DMS153 (cell line): ENCODE measurements at regions not wholly inside any gene's neighbourhood (a gene's known extent, or its start where the extent isn't known, plus 50 kb on each side); places are given as distances from the start of the nearest gene placed in this dataset.

ENCODE experiments used
- DNase-seq: peaks from one replicate; lab custom pipeline; 2025; lab: John Stamatoyannopoulos, UW

DNA sequence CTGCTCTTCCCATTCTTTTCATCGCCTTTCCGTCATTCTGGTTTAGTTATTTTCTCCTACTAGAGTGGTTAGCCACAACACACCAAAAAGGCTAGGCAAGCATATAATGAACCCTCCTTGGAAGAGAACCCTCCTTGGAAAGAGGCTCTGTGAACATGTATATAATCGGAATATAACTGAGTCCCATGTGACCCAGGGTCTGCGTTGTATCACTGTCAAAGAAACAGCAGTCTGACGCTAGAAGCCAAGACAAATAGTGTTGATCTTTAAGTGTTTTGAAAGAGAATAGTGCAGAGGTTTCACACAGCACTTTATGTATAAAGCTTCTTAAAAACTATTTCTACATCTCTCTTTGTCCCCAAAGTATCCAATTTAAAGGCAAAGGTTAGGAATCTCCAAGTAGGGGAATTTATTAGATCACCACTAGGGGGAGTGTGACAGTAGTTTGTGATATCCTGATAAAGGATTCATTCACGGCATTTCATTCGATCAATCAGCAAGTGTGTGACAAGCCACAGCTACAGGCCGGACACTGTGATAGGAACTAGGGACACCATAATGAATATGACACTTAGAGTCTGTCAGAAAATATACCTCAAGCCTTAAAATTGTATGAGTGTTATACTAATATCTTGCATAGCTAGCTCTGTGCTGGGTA lies 395.3 kb downstream of the CD109 start:
- DNase-seq = peak; percentile 31

DNA sequence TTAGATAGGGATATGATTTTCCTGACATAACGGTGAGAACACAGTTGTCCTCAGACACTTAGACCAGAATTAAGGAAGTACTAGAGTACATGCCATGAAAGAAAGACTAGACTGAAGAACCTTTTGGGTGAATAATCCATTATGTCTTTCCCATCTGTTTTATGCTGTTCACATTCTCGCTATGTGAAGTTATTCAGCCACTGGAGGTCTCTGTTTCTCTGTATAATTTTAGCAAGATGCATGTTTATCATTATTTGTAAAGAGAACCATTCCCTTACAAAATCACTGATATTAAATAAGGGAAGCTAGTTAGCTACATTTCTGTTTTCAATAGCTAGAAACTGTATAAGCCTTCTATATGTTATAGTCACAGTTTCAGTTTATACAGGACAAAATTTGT lies 391.9 kb downstream of the CD109 start:
- DNase-seq = no peak

DNA sequence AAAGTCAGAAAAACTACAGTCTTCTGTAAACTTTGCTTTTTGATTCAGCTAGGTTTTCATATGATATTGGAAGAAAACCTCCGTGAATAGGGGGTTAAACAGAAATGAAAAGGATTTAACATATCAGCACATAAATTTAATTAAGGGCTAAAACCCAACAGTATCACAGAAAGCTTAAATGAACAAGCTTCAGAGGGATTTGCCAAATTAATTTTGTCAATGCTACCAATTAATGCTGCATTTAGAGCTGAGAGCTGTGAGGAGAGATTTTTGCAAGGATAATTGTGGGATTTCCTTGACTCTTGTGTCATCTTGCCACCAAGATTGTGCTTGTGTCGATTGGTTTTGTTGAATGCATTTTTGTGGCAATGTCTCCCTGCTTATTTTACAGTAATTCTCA lies 379.9 kb downstream of the CD109 start:
- no peak for DNase-seq

DNA sequence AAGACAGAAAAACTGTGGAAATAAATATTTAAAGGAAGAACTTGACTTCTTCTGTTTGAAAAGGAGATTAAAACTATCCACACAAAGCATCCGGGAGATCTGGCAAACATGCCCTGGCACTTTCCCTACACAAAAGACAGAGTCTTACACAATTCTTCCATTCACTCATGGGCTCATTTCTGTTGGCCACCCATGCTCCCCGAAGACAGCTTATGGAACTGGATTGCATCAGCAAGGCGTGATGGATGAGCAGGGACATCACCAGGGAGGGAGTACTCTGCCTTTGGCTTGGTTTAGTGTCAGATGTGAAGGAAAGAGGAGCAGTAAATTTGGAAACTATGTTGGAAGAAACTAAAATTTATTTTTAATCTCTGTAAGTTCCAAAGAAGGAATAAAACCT lies 379.3 kb downstream of the CD109 start:
- no peak for DNase-seq

DNA sequence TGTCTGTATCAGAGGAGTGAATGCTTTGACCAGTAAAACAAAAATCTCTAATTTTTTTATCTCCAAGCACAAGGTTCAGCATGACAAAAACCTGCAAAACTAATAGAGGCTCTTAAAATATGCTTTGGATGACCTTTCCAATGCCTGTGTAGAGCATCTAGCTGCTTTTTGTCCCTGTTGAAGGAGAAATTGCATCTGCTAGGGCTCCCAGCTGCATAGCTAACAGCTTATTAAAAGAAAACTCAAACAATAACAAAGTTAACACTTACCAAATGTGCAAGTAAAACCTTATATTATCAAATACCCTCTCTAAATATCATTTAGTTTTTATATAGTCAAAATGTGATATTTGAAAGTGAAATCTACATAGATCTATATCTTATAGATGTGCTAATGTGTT lies 378.6 kb downstream of the CD109 start:
- DNase-seq = no peak

DNA sequence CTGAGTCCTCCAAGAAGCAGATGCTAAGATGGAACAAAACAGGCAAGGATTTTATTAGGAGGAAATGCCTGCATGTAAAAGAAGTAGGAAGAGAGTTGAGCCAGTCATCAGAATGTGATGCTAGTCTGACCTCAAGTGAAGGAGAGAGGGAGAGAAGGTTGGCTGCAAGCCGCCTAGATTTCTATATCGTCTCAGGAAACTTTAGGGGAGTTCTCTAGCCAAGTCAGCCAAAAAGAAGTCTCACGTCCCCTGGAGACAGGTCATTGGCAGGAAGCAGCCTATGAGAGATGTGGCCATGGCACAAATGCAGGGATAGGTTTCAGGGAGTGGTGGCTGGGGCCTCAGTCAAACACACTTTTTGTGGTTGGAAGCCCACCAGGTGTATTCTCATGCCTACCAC lies 378.0 kb downstream of the CD109 start:
- no peak for DNase-seq

DNA sequence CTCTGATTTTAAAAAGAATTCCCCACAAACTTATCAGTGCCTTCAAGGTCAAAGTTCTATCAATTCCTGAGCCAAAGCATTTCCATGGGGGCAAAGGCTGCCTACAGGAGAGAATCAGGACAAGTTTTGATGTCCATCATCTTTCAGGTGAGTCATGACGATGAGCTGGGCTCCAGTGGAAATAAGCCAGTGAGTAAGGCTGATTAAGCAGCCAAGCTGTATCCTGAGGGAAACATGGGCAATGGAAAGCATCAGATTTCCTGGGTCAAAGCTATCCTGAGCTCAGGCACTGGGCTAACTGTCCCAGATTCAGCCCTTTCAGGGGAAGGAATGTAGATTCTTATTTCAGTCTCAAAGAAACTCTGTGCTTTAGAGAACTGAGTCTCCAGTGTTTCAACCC lies 377.4 kb downstream of the CD109 start:
- no peak for DNase-seq

DNA sequence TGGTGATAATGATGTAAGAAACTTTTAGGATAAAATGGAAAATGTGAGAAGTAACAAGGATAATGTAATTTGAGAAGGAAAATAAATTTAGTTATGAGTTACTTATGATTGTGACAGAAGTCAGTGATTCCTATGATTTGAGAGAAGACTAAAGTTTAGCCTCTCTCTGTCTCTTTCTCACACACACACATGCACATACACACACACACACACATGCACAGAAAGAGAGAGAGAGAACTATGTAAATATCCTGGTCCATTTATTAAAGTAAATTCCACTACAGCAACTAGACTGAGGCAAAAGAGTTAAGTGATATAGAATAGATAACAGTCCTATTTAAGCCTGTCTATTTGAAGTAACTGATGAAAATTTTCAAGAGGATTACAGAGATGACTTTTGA lies 375.2 kb downstream of the CD109 start:
- no peak for DNase-seq

DNA sequence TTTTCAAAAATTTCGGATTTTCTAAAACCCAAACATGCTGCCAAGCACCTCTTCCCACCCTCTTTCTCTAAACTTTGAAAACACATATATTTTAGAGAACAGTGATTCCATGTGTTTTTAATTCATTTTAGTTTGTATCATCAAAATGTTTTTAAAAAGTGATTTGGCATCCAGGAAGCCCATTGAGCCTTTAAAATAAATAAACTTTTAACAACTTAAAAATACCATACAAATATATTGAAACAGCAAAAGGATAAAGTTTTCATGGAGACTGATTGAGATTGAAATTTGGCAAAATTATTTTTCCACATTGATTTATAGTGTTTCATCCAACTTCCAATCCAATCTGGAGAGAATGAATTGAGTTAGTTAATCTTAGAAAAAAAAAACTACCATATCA lies 374.7 kb downstream of the CD109 start:
- no peak for DNase-seq

DNA sequence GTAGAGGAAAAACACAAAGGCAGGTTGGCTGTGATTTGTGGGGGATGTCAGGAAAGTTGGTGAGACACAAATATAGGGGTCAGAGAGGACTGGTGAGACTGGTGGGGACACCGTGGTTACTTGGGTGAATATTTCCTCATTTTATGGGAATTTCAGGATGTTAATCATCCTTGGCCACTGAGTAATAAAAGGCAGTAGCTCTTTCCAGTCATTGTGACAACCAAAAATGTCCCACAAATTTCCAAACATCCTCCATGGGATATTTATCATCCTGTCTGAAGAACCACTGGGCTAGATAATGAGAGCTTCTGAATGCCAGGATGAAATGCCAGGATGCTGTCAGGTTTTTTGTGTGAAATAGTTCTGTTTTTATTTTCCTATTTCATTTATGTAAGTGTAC lies 374.1 kb downstream of the CD109 start:
- DNase-seq = no peak

DNA sequence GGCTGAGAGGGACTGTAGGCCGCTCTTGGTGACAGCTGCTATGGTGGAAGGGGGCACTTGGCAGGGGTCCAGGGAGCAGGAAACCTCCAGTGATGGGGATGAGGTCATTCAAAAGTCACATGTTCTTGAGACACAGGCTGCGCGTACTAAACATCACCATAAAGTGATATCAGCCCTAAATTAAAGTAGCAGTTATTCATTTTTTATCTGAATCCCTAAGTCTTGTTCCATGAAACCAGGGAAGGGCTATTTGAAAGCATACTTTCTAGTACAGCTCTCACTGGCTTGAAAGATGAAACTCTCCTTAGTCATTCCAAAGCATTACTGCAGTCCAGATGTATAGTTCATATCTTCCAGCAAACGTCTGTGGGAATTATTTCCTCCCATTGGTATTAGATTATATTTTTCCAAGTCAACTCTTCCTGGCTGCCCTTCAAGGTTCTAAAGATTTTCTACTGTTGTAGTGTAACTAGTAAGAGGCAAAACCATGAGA lies 373.1 kb downstream of the CD109 start:
- DNase-seq = no peak

DNA sequence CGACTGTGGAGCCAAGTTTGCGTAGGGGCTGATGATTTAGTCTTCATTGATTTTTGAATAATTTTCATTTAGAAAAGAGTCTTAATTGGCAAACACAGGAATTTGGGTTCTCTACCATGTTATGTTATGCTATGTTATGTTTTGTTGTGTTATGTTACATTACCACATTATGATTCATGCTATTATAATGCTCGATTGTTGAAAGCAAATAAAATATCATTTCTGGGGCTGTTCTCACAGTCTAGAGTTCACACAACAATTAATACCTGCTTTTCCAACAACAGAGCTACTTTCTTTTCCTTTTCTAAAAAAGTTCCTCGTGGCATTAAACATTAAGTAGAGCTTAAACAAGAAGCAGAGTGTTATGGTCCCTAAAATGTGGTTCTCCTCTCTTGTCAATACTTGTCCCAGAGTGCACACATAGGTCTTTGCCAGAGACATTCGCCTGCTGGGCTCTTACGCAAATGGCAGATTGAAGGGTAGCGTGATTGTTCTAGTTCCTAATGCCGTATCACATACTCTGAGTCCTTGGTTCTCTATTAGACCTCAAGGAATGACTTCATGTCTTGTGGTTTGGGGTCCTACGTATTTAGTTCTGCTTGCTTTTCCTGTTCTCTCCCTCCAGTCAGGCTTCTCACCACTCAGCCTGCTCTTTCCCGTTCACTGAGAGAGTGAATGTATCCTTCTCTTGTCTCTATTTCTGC lies 370.3 kb downstream of the CD109 start:
- no peak for DNase-seq

DNA sequence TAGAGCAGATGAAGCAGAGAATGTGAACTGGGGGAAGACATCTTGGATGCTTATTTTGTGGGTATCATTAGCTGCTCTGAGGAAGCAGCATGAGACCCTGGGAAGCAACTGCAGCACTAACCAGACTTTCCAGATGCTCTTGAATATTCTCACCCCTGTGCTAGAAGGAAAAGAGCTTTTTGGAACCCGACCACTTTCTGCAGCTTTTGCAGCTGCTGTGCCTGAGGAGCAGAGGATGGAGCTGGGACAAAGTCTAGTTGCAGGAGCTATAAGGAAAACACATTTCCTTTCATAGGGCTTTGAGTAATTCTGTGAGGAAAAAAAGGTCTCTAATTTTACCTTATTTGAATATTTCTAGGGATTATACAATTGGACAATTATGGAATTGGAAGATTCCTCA lies 369.7 kb downstream of the CD109 start:
- no peak for DNase-seq

DNA sequence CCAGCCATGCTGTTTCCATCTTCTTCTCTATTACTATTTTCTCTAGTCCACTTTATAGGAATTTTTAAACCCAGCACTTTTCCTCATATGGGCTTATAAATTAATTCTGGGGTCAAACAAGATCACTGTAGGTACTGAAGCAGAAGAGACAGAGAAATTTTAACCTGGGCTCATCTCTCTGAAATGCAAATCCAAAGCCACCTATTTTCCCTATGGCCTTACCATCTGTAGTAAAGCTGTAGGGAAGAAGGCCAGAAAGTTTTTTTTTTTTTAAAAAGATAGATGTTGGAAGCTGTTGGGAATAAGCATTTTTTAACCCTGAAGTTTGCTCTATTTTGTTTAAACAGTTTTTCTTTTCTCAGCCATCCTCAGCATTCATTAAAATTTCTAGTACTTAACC lies 367.4 kb downstream of the CD109 start:
- DNase-seq = no peak

DNA sequence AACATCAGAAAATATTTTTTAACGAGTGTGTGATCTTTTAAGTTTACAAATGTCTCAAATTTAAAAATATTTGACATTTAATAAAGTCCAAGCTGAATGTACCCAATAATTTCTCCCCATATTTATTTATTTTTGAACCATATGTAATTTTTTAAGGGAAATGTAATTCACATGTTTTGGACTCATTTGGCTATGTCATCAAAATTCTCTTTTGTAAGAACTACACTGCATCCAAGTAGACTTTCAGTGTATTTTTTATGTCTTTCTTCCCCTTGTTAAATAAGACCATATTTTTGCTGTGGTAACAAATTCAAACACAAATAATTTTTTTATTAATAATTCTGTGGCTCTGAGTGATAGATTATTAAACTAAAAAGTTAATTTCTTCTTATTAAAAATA lies 365.2 kb downstream of the CD109 start:
- no peak for DNase-seq

DNA sequence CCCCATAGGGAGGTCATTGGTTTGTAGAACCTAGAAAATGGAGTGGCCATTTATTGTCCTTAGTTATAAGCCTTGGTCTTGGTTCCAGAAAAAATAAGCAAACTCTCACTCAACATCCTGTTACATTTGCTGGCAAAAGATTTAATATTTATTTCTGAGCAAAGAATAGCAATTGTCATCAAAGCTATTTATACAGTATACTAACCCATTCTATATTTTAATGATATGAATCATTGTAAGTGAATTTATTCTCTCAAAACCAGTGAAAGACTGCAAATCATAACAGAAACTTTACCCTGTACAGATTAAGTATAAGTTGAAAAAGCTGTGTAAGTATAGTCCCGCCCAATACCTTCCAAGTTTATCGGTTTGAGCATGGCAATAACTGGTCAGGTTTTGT lies 364.4 kb downstream of the CD109 start:
- no peak for DNase-seq

DNA sequence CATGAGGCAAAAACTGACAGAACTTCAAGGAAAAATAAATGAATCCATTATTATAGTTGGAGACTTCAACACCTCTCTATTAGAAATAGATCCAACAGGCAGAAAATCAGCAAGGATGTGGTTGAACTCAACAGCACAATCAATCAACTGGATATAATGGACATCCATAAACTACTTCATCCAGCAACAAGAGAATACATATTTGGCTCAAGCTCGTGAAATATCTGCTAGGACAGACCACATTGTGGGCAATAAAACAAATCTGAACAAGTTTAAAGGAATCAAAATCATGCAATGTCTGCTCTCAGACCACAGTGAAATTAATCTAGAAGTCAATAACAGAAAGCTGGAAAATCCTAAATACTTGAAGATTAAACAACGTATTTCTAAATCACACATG lies 362.6 kb downstream of the CD109 start:
- DNase-seq = no peak

DNA sequence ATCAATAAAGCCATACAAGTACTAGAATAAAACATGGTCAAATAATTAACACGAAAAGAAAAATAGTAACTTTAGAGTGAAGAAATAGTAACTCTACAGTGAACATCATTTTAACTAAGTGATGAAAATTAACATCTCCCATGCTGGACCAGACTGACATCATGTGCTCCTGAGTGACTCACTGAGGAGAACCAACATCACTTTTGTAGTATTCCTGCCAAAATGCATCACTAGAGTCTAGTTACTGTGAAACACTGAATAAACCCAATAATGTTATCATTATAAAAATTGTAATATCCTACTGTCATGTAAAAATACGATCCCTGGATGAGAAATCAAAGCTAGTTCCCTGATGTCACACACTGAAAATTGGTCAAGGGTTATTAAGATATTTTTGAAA lies 361.3 kb downstream of the CD109 start:
- DNase-seq = no peak

DNA sequence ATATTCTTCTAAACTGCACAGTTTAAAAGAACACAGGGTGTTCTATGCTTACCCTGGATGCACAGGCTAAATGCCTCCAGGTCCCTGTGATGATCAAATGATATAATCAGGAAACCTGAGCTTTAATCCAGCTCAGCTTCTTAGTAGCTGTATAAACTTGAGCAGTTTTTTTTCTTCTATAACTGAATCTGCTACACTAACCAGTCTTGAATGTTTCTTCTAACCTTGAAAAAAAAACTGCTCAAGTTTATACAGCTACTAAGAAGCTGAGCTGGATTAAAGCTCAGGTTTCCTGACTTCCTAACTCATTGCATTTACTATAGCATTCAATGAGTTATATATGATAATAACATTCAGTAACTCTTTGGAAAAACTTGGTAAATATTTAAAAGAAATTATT lies 358.2 kb downstream of the CD109 start:
- DNase-seq = no peak

DNA sequence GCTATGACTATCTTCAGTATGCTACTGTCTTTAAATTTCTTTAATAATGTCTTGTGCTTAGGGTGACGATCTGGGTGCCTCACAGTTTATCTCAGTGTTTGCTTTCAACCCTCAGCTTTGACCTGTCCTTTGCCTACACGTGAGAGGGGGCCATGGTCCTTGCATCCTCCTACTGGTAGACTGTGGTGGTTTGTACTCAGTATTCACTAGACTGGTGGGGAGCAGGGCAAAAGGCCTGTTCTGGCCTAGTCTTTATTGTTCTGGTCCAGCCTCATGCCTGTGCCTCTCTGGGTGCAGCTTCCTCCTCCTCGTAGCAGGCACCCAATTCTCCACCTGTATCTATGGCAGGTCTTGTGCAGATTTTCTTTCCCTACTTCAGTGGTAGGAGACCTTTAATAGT lies 354.9 kb downstream of the CD109 start:
- DNase-seq = no peak

DNA sequence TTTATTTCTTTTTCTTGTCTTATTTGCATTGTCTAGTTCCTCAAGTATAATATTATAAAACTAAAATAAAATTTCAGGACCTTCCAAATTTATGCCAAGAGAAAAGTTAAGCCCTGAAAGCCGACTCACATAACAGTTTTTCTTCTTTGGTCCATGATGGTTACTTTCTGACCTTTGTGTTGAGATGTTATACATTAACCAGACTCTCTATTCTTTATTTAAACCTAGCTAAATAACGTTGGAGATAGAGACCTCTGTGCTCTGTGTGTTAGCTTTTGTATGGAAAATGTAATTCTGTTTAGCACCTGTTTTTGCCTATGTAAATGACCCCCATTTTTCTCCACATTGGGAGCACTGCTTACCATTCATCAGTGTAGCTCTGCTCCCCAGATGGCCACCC lies 352.4 kb downstream of the CD109 start:
- DNase-seq = no peak

DNA sequence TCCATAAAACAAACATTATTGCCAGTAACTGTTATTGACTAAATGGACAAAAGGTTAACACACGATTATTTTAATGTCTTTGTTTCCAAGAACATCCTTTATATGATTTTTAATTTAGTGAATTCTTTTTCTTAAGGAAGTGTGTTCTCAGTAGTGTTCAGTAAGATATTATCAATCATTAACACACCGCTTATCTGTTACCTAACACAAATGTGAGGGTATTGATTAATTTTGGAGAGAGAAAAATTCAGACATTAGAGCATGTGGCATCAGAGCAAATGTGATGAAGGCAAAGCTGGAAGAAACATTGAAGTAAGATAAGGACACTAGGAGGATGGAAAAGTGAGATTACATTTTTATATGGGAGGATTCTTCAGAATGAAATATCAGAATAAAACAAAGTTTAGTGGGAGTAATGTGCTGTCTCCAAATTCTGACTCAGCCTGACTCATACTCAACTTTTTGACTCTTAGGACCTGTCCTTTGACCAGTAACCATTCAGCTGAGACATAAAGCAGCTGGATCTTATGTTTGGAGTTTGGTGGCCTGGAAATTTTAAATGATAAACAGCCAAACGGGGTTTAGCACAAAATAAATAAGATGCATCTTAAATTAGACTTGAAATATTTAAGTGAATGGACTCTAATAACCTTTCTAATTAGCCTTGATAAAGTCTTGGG lies 348.6 kb downstream of the CD109 start:
- DNase-seq = no peak

DNA sequence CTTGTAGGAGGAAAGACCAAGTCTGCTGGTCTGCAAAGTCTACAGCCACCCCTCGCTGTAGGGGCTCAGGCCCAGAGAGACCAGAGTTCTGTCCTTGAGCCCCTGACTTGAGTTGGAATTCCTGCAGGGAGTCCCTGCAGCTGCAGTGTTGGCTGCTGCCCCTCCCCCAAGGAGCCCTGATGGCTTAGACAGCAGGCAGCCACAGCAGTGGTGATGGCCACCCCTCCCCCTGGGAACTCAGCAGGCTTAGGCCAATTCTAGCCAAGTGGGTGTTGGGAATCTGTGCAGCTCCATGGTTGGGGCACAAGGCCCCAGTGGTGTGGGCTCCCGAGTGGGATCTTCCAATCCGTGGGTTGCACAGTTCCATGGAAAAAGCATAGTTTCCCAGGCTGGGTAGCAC lies 345.4 kb downstream of the CD109 start:
- no peak for DNase-seq
